Ishikawa (cell line): ENCODE measurements at regions not wholly inside any gene's neighbourhood (a gene's known extent, or its start where the extent isn't known, plus 50 kb on each side); places are given as distances from the start of the nearest gene placed in this dataset.

Experiments used
- CEBPB ChIP-seq: IDR thresholded peaks from 2 replicates; pipeline ENCODE4 v1.6.1; 2012
- CREB1 ChIP-seq: IDR thresholded peaks from 2 replicates; pipeline ENCODE4 v1.6.1; 2012; ENCODE audit warnings: low read depth
- EGR1 ChIP-seq: IDR thresholded peaks from 2 replicates; pipeline ENCODE4 v1.6.1; 2012
- EP300 ChIP-seq: IDR thresholded peaks from 2 replicates; pipeline ENCODE4 v1.6.1; 2012; ENCODE audit warnings: borderline replicate concordance
- FOXM1 ChIP-seq: IDR thresholded peaks from 2 replicates; pipeline ENCODE4 v1.6.1; 2012; ENCODE audit warnings: low read depth, borderline replicate concordance
- NFIC ChIP-seq: IDR thresholded peaks from 2 replicates; pipeline ENCODE4 v1.6.1; 2012
- RAD21 ChIP-seq: IDR thresholded peaks from 2 replicates; pipeline ENCODE4 v1.6.1; 2012; ENCODE audit warnings: low read depth
- TAF1 ChIP-seq: IDR thresholded peaks from 2 replicates; pipeline ENCODE4 v1.6.1; 2012; ENCODE audit warnings: low read depth, mild to moderate bottlenecking
- TCF12 ChIP-seq: IDR thresholded peaks from 2 replicates; pipeline ENCODE4 v1.6.1; 2012; ENCODE audit warnings: low read depth
- TEAD4 ChIP-seq: IDR thresholded peaks from 2 replicates; pipeline ENCODE4 v1.6.1; 2012
- YY1 ChIP-seq: IDR thresholded peaks from 2 replicates; pipeline ENCODE4 v1.6.1; 2012; ENCODE audit warnings: low read depth
- ZBTB7A ChIP-seq: IDR thresholded peaks from 2 replicates; pipeline ENCODE4 v1.6.1; 2012; ENCODE audit warnings: low read depth
- TF ChIP-seq, protein P1 (sequence below): IDR thresholded peaks from 2 replicates; pipeline ENCODE4 v1.6.1; 2012
- TF ChIP-seq, protein P2 (sequence below): IDR thresholded peaks from 2 replicates; pipeline ENCODE4 v1.6.1; 2012; ENCODE audit warnings: low read depth, mild to moderate bottlenecking
- TF ChIP-seq, protein P3 (sequence below): IDR thresholded peaks from 2 replicates; pipeline ENCODE4 v1.6.1; 2012

DNA sequence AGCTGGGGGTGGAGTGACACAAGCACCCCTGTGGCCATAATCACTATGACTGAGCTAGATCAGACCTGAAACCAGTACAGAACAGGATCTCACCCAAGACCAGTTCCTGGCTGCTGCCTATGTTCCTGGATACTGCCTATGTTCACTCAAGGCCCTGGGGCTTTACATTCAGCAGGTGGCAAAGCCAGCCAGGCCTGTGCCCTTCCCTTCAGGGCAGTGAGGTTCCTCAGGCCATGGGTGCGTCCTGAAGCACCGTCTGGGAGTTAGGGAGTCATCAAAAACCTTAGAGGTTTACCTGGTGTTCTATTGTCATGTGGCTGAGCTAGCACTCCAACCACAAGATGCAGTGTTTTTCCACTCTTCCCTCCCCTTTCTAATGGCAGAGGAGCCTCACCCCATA is 419.8 kb downstream of the TMEM232 start:
- TF ChIP-seq, protein P1, sequence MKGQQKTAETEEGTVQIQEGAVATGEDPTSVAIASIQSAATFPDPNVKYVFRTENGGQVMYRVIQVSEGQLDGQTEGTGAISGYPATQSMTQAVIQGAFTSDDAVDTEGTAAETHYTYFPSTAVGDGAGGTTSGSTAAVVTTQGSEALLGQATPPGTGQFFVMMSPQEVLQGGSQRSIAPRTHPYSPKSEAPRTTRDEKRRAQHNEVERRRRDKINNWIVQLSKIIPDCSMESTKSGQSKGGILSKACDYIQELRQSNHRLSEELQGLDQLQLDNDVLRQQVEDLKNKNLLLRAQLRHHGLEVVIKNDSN, result no peak
- no peak for TF ChIP-seq RAD21

DNA sequence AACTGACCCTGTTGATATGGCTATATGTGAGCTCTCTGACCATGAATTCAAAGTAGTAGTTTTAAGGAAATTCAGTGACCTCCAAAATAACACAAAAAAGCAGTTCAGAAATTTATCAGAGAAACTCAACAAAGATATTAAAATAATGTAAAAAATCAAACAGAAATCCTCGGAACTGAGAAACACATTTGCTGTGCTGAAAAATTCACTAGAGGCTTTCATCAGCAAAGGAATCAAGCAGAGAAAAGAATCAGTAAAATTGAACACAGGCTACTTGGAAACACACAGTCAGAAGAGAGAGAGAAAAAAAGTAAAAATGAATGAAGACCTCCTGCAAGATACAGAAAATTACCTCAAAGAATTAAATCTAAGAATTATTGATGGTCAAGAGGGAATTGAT is 417.2 kb downstream of the TMEM232 start:
- TF ChIP-seq ZBTB7A (no peak), TAF1 (no peak), TEAD4 (no peak), EGR1 (no peak), EP300 (no peak), RAD21 (no peak)

DNA sequence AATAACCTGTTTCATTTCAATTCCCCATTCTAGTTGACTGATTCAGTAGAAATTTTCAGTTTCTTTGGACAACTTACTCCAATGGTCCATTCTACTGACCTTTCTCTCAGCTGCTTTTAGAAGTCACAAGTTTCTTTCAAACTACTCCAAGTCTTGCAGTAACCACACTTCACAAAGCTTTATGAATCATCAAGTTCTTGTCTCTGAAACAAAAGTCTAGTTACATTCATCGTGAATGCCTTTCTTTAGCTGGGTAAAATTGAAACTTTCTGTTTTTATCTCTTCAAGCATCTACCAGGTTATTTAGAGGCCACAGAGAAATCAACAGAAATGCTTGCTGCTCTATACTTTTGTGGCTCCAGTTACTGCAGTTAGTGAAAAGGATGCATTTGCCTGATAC is 405.4 kb downstream of the TMEM232 start:
- TF ChIP-seq, protein P2, sequence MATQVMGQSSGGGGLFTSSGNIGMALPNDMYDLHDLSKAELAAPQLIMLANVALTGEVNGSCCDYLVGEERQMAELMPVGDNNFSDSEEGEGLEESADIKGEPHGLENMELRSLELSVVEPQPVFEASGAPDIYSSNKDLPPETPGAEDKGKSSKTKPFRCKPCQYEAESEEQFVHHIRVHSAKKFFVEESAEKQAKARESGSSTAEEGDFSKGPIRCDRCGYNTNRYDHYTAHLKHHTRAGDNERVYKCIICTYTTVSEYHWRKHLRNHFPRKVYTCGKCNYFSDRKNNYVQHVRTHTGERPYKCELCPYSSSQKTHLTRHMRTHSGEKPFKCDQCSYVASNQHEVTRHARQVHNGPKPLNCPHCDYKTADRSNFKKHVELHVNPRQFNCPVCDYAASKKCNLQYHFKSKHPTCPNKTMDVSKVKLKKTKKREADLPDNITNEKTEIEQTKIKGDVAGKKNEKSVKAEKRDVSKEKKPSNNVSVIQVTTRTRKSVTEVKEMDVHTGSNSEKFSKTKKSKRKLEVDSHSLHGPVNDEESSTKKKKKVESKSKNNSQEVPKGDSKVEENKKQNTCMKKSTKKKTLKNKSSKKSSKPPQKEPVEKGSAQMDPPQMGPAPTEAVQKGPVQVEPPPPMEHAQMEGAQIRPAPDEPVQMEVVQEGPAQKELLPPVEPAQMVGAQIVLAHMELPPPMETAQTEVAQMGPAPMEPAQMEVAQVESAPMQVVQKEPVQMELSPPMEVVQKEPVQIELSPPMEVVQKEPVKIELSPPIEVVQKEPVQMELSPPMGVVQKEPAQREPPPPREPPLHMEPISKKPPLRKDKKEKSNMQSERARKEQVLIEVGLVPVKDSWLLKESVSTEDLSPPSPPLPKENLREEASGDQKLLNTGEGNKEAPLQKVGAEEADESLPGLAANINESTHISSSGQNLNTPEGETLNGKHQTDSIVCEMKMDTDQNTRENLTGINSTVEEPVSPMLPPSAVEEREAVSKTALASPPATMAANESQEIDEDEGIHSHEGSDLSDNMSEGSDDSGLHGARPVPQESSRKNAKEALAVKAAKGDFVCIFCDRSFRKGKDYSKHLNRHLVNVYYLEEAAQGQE, result no peak
- TF ChIP-seq CREB1 (no peak), TCF12 (no peak), EGR1 (no peak), RAD21 (no peak), CEBPB (no peak)
- TF ChIP-seq, protein P3, sequence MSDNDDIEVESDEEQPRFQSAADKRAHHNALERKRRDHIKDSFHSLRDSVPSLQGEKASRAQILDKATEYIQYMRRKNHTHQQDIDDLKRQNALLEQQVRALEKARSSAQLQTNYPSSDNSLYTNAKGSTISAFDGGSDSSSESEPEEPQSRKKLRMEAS, result no peak

DNA sequence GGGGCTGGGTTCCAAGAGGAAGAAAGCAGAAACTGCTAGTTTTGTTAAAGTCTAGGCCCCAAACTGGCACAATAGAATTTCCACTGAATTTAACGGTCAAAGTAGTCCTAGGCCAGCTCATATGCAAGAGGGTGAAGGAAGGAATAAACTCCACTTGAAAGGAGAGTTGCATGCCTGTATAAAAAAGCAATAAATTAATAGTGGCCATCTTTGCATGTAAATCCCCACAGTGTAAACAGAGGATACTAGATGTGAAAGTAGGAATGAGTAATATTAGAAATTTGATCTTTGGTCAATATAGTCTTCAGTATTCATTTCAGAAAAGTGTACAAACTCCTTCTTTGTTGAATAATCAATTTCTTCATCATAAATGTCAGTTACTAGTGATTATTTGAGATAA is 403.1 kb downstream of the TMEM232 start:
- TF ChIP-seq, protein P2, result no peak

DNA sequence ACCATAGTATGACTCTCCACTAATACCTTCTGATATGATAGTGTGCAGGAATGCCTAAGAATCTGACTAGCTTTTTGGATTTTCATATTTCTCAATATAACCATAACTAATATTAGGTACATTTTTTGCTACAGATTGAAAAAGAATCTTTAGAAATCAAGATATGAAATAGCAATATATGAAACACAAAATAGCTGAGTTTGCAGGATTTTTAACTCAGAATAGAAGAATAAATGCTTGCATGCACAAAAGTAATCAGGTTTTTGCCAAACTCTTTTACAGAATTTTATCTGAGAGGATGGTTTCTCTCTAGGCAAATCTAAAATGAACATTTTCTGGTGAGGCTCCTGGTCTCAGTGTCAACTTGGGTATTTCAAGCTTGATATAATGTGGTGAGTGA is 402.6 kb downstream of the TMEM232 start:
- TF ChIP-seq YY1, result no peak
- no peak for TF ChIP-seq ZBTB7A
- no peak for TF ChIP-seq TCF12
- TF ChIP-seq, protein P1, result no peak
- TF ChIP-seq NFIC, result no peak
- no peak for TF ChIP-seq CREB1
- no peak for TF ChIP-seq EGR1
- TF ChIP-seq, protein P3, result no peak
- no peak for TF ChIP-seq FOXM1
- TF ChIP-seq, protein P2, result no peak
- TF ChIP-seq EP300, result no peak
- no peak for TF ChIP-seq TEAD4
- TF ChIP-seq TAF1, result no peak
- TF ChIP-seq CEBPB, result no peak
- no peak for TF ChIP-seq RAD21

DNA sequence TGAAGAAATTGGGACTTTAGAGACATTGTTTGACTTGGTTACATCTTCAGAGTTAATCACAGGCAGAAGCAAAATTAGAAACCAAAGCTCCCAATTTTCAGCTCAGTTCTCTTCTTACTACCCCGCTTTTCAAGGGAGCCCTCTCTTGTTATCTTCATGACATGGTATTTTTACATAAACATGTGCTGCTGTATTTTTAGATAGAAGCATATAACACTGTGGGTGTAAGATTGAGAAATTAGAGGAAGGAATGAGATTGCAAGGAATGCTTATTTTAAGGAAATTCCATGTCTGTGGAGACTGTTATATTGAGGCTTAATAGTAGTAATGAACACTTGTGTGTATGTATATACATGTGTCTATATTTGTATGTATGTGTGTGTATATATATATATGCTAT is 401.6 kb downstream of the TMEM232 start:
- no peak for TF ChIP-seq TEAD4
- no peak for TF ChIP-seq TAF1
- no peak for TF ChIP-seq EP300
- no peak for TF ChIP-seq ZBTB7A
- TF ChIP-seq, protein P1, result no peak
- TF ChIP-seq RAD21, result no peak
- TF ChIP-seq NFIC, result no peak
- no peak for TF ChIP-seq FOXM1
- TF ChIP-seq TCF12, result no peak
- no peak for TF ChIP-seq CEBPB
- TF ChIP-seq, protein P2, result no peak
- TF ChIP-seq EGR1, result no peak
- TF ChIP-seq, protein P3, result no peak
- no peak for TF ChIP-seq YY1
- TF ChIP-seq CREB1, result no peak
